Gastroesophageal sphincter (tissue), 4 donors: ENCODE measurements at regions not wholly inside any gene's neighbourhood (a gene's known extent, or its start where the extent isn't known, plus 50 kb on each side); places are given as distances from the start of the nearest gene placed in this dataset.

Source experiments
- ATAC-seq: fragments of 150-250 bp; one replicate; pipeline ENCODE4 v1.9.1; 2016; ENCODE audit warnings: mild to moderate bottlenecking, moderate library complexity
- H3K27ac ChIP-seq, 4 donors: fragments of 200-600 bp; sonication (generic) in 3 of 4; 1 replicate in 3 of 4; 2 replicates in 1 of 4; pipeline ENCODE4 v1.5.1; 2016 to 2019
- H3K27me3 ChIP-seq: fragments of 200-600 bp; sonication (generic); one replicate; pipeline ENCODE4 v1.5.1; 2019
- H3K36me3 ChIP-seq, 2 donors: fragments of 200-600 bp; sonication (generic); one replicate each; pipeline ENCODE4 v1.5.1; 2019; ENCODE audit warnings: control low read depth in 1 of 2
- H3K4me1 ChIP-seq, 3 donors: fragments of 200-600 bp; sonication (generic); 1 replicate in 2 of 3; 2 replicates in 1 of 3; pipeline ENCODE4 v1.5.1; 2016 to 2019; ENCODE audit warnings: control low read depth in 2 of 3
- H3K4me3 ChIP-seq, 2 donors: fragments of 200-600 bp; sonication (generic); one replicate each; pipeline ENCODE4 v1.5.1; 2019; ENCODE audit warnings: mild to moderate bottlenecking in 1 of 2, moderate library complexity in 1 of 2
- H3K9me3 ChIP-seq, 3 donors: fragments of 200-600 bp; sonication (generic); one replicate each; pipeline ENCODE4 v1.5.1; 2017 to 2019; ENCODE audit warnings: control low read depth in 2 of 3
- CTCF ChIP-seq, 4 experiments: fragments of 200-600 bp in 2 of 4; fragments of 450-650 bp in 2 of 4; sonication (generic) in 1 of 4; IDR thresholded peaks; one replicate each; pipeline ENCODE4 v1.5.1; 2017 to 2019; ENCODE audit warnings: antibody characterized with exemption in 4 of 4, mild to moderate bottlenecking in 2 of 4, moderate library complexity in 2 of 4
- EP300 ChIP-seq: sonication (generic); formaldehyde crosslinking; IDR thresholded peaks from one replicate; pipeline ENCODE4 v1.6.1; 2017; ENCODE audit warnings: antibody characterized with exemption, mild to moderate bottlenecking
- POLR2A ChIP-seq, 2 donors: fragments of 450-650 bp; IDR thresholded peaks; one replicate each; pipeline ENCODE4 v1.6.1; 2017; ENCODE audit warnings: antibody characterized with exemption in 2 of 2, mild to moderate bottlenecking in 2 of 2, moderate library complexity in 1 of 2
- POLR2AphosphoS5 ChIP-seq: sonication (generic); formaldehyde crosslinking; IDR thresholded peaks from one replicate; pipeline ENCODE4 v1.6.1; 2017; ENCODE audit warnings: antibody characterized with exemption
- WGBS, 2 donors: methylation state at CpG; one replicate each; pipeline ENCODE4 v1.1.5; 2018; ENCODE audit warnings: low coverage in 1 of 2; 5-methylcytosine and 5-hydroxymethylcytosine counted together

DNA sequence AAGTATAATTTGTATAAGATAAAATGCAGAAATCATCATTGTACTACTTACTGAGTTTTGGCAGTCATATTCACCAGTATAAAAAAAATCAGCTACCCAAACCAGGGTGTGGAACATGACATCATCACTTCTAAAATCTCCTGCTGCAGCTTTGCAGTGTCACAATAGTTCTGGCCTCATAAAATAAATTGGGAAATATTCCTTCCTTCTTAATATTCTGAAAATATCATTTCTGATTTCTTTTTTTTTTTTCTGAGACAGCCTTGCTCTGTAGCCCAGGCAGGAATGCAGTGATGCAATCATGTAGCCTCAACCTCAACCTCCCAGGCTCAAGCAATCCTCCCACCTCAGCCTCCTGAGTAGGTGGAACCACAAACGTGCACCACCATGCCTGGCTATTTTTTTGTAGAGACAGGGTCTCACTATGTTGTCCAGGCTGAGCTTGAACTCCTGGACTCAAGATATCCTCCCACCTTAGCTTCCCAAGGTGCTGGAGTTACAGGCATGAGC lies 101.4 kb downstream of the TMEM18 start:
- H3K4me3 ChIP-seq = no peak overlapping the region
- H3K27me3 ChIP-seq = peaks cover 19% of the 10 kb centered on the region
- no peaks in the 10 kb centered on the region for H3K36me3 ChIP-seq
- ATAC-seq = peak; percentile 81
- H3K4me1 ChIP-seq = no peaks in the 10 kb centered on the region
- H3K27ac ChIP-seq = no peak overlapping the region
- 50 to 67% methylated on average over 1 of the region's 1 CpG for WGBS, 2 donors
- TF ChIP-seq POLR2A (IDR thresholded peaks at IDR 0.05) (no peak), CTCF (IDR thresholded peaks at IDR 0.05) (no peak), EP300 (no peak), POLR2AphosphoS5 (no peak)
- H3K9me3 ChIP-seq = peaks cover 0 to 55% (median 0%) of the 10 kb centered on the region in 3 donors

DNA sequence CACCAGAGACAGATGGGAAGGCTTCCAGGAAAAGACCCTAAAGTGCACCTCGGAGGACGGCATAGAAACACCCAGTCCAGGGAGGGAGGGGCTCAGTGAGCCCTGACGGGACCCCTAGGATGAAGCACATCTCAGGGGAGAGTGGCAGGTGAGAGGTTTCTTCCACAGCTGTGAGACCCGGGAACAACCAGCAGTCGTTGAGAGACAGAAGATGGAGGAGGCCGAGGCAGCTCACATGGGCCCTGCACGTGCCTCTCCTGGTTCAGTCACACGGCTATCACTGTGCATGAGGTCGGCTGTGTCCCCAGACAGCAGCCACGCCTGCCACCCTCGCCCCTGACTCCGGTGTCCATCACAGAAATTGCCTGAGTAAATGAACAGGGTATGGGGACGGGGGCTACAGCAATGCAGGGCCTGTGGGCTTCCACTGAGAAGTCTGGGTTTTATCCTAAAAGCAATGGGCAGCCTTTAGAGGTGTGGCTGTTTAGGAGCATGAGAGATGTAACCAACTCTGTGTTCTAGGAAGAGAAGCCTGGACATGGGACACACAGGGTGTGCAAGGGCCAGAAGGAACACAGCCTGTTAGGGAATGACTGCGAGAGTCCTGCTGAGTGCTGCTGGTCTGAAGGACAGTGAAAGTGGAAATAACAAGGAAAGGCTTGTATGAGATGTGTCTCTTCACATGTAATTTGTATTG lies 102.0 kb downstream of the TMEM18 start:
- 67 to 87% methylated on average over 4 to 6 of the region's 14 CpGs for WGBS, 2 donors
- no peak for TF ChIP-seq POLR2AphosphoS5
- TF ChIP-seq CTCF (IDR thresholded peaks at IDR 0.05) = no peak
- TF ChIP-seq POLR2A (IDR thresholded peaks at IDR 0.05) = no peak
- TF ChIP-seq EP300 = no peak
- peaks cover 19% of the 10 kb centered on the region for H3K27me3 ChIP-seq
- H3K27ac ChIP-seq = peak overlapping the region in 2 of 4 donors; percentile 19 to 28
- no peaks in the 10 kb centered on the region for H3K36me3 ChIP-seq
- peak; percentile 77 for ATAC-seq
- peaks cover 0 to 55% (median 0%) of the 10 kb centered on the region in 3 donors for H3K9me3 ChIP-seq
- no peak overlapping the region for H3K4me3 ChIP-seq
- no peaks in the 10 kb centered on the region for H3K4me1 ChIP-seq

DNA sequence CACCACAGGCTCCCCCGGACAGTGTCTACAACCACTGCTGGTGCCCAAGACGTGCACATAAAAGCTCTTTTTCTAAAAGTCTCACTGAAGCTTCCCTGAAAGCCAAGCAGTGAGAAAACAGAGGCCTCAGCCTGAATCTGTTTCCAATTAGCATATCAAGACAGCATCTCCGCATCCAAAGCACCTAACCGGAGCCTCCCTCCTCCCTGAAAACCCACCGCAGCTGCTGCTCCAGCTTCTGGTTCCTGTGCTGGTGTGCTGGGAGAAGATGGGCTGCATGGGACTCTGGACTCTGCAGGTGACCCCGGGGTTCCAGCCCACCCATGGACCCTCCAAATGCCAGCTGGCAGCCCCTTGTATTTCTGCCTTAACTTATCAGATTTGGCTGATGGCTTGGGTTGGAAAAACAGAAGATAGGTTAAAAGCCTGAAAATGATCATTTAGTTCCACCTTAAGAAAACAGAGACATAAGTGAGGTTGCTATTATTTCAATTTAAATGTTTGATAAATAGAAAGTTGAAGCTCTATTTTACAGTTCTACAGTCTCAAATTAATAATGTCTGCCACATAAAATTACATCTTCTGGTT lies 103.3 kb downstream of the TMEM18 start:
- Histone ChIP-seq H3K9me3 (peaks cover 0 to 55% (median 0%) of the 10 kb centered on the region in 3 donors), H3K27ac (no peak overlapping the region), H3K4me1 (no peaks in the 10 kb centered on the region), H3K4me3 (no peak overlapping the region), H3K27me3 (peaks cover 12% of the 10 kb centered on the region), H3K36me3 (no peaks in the 10 kb centered on the region)
- ATAC-seq = no peak
- 57 to 64% methylated on average over 3 to 4 of the region's 6 CpGs for WGBS, 2 donors
- no peak for TF ChIP-seq EP300

DNA sequence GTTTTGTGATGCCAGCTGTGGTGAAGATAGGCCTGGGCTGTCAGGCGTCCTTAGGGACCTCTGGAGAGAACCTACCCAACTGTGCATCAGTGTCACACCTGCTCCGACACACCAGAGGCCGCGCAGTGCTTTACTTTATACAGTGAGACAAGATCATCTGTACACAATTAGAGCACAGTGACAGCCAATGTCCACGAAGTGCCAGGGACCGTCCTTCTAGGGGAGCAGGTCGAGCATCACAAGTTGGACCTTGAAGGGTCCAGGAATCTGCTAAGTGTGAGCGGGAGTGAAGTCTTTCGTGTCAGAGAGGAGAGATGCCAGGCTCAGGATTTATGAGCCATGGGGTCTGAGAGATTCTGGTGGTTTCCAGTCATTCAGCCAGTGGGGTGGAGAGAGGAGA lies 104.2 kb downstream of the TMEM18 start:
- 74 to 86% methylated on average over 4 of the region's 9 CpGs for WGBS, 2 donors

DNA sequence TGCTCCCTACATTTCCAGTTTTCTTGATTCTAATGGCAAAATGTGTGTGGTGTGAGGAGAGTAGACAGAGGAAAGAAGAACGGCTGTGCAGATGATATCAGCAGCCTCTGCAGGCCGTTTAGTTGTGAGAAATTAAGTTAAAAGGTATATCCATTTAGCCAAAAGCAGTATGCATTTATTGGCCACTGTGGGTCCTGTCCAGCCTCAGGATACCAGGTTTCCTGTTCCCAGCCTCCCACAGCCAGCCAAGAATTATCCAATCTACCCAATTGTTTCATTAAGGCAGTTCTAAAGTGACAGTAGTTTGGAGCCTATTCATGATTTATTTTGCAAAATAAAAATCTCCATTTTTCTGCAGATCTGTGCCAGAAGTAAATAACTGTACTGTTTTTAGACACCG lies 107.5 kb downstream of the TMEM18 start:
- Histone ChIP-seq H3K4me1 (no peaks in the 10 kb centered on the region), H3K27me3 (peaks cover 40% of the 10 kb centered on the region), H3K4me3 (no peak overlapping the region), H3K36me3 (no peaks in the 10 kb centered on the region), H3K27ac (no peak overlapping the region), H3K9me3 (peaks cover 0 to 28% (median 0%) of the 10 kb centered on the region in 3 donors)
- TF ChIP-seq CTCF (IDR thresholded peaks at IDR 0.05) = no peak
- no peak for TF ChIP-seq POLR2A (IDR thresholded peaks at IDR 0.05)
- no peak for TF ChIP-seq POLR2AphosphoS5
- no peak for TF ChIP-seq EP300
- 38 to 69% methylated on average over 2 to 3 of the region's 3 CpGs for WGBS, 2 donors
- no peak for ATAC-seq

More for the DNA sequence above, 104.2 kb downstream of the TMEM18 start:
- Histone ChIP-seq H3K9me3 (peaks cover 0 to 55% (median 0%) of the 10 kb centered on the region in 3 donors), H3K4me3 (no peak overlapping the region), H3K4me1 (no peaks in the 10 kb centered on the region), H3K36me3 (no peaks in the 10 kb centered on the region), H3K27me3 (peaks cover 19% of the 10 kb centered on the region), H3K27ac (no peak overlapping the region)
- ATAC-seq = no peak
- no peak for TF ChIP-seq POLR2A (IDR thresholded peaks at IDR 0.05)
- TF ChIP-seq CTCF (IDR thresholded peaks at IDR 0.05) = no peak
- no peak for TF ChIP-seq POLR2AphosphoS5
- no peak for TF ChIP-seq EP300
